H1 (cell line): ENCODE measurements at regions not wholly inside any gene's neighbourhood (a gene's known extent, or its start where the extent isn't known, plus 50 kb on each side); places are given as distances from the start of the nearest gene placed in this dataset.

Experiments
- NANOG ChIP-seq: IDR thresholded peaks from 2 replicates; pipeline ENCODE4 v1.6.1; 2011; ENCODE audit warnings: low read length, low read depth, mild to moderate bottlenecking, inconsistent platforms; ENCODE audit not compliant: insufficient read depth, poor library complexity, severe bottlenecking
- POU5F1 ChIP-seq: IDR thresholded peaks from 2 replicates; pipeline ENCODE4 v1.6.1; 2011; ENCODE audit warnings: low read depth, mild to moderate bottlenecking, low read length, moderate library complexity
- RFX5 ChIP-seq: IDR thresholded peaks from 2 replicates; pipeline ENCODE4 v1.6.1; 2011; ENCODE audit warnings: low read depth, low read length, improper control_type of control experiment, borderline replicate concordance
- SP1 ChIP-seq: IDR thresholded peaks from 2 replicates; pipeline ENCODE4 v1.6.1; 2011; ENCODE audit warnings: low read depth, low read length
- TEAD4 ChIP-seq: IDR thresholded peaks from 2 replicates; pipeline ENCODE4 v1.6.1; 2012; ENCODE audit warnings: low read depth, low read length, inconsistent platforms, mixed read lengths

- TF ChIP-seq NANOG: no peak
- TF ChIP-seq POU5F1: 0 out of 2 replicates have a peak, but pooled peaks have one; percentile 65
- TF ChIP-seq SP1: 0 out of 2 replicates have a peak, but pooled peaks have one; percentile 21
- TF ChIP-seq RFX5: no peak
- peak; percentile 80 for TF ChIP-seq TEAD4
These were observed 285.4 kb downstream of the NUP35 start (continued) for GRCh38 chr2:183409662-183410061.
